BLaER1 treated with 17β-estradiol and CSF1 and Interleukin-3, amounts not matched to agents 10 nM and 100 nM (cell line): ENCODE measurements at regions not wholly inside any gene's neighbourhood (a gene's known extent, or its start where the extent isn't known, plus 50 kb on each side); places are given as distances from the start of the nearest gene placed in this dataset.

Experiments used
- H3K27ac ChIP-seq, 11 experiments: shearing (Covaris generic); formaldehyde crosslinking; 2 replicates each; pipeline ENCODE4 v1.8.1; 2022
- H3K27me3 ChIP-seq, 11 experiments: shearing (Covaris generic); formaldehyde crosslinking; 2 replicates each; pipeline ENCODE4 v1.8.1; 2022
- H3K36me3 ChIP-seq, 11 experiments: shearing (Covaris generic); formaldehyde crosslinking; 2 replicates each; pipeline ENCODE4 v1.8.1; 2022
- H3K4me1 ChIP-seq, 10 experiments: shearing (Covaris generic); formaldehyde crosslinking; 2 replicates each; pipeline ENCODE4 v1.8.1; 2022
- H3K4me2 ChIP-seq, 11 experiments: shearing (Covaris generic); formaldehyde crosslinking; 2 replicates each; pipeline ENCODE4 v1.8.1; 2022
- H3K4me3 ChIP-seq, 10 experiments: shearing (Covaris generic); formaldehyde crosslinking; 2 replicates each; pipeline ENCODE4 v1.8.1; 2022
- H3K9ac ChIP-seq, 11 experiments: shearing (Covaris generic); formaldehyde crosslinking; 2 replicates each; pipeline ENCODE4 v1.8.1; 2022
- H3K9me3 ChIP-seq, 11 experiments: shearing (Covaris generic); formaldehyde crosslinking; replicated peaks in 1 of 11; 2 replicates each; pipeline ENCODE4 v1.8.1; 2022
- H4K20me1 ChIP-seq, 11 experiments: shearing (Covaris generic); formaldehyde crosslinking; 2 replicates each; pipeline ENCODE4 v1.8.1; 2022
- Cebpa-rat ChIP-seq, 11 experiments: shearing (Covaris generic); IDR thresholded peaks; 2 replicates each; pipeline ENCODE4 v1.8.1; 2022

- Histone ChIP-seq H3K36me3 (no peaks in the 10 kb centered on the region), H4K20me1 (no peaks in the 10 kb centered on the region), H3K4me2 (no peak overlapping the region), H3K4me1 (peaks cover 0 to 10% (median 0%) of the 10 kb centered on the region in 10 experiments; a peak in 6 of 20 replicates), H3K4me3 (no peak overlapping the region), H3K9me3 (peaks cover 0 to 10% (median 0%) of the 10 kb centered on the region in 11 experiments; a peak in 2 of 22 replicates), H3K27me3 (no peaks in the 10 kb centered on the region), H3K9ac (no peak overlapping the region), H3K27ac (no peak overlapping the region)
- TF ChIP-seq Cebpa-rat (IDR thresholded peaks at IDR 0.05): no peak
Observed at GRCh38 chr3:96760956-96761355, 53.4 kb upstream of the EPHA6 start.
